Neuron (in vitro differentiated cells): ENCODE measurements at regions not wholly inside any gene's neighbourhood (a gene's known extent, or its start where the extent isn't known, plus 50 kb on each side); places are given as distances from the start of the nearest gene placed in this dataset.

Experiments used
- H2AFZ ChIP-seq: one replicate; pipeline ENCODE4 v1.6.1; 2013; ENCODE audit warnings: low read depth, mild to moderate bottlenecking, inconsistent platforms, low read length, moderate library complexity
- H3K27me3 ChIP-seq: one replicate; pipeline ENCODE4 v1.6.1; 2013; ENCODE audit warnings: low read length; ENCODE audit not compliant: insufficient read depth
- H3K36me3 ChIP-seq: one replicate; pipeline ENCODE4 v1.6.1; 2013; ENCODE audit warnings: low read length; ENCODE audit not compliant: insufficient read depth
- H3K4me1 ChIP-seq: one replicate; pipeline ENCODE4 v1.6.1; 2013; ENCODE audit warnings: low read length; ENCODE audit not compliant: insufficient read depth
- H3K4me3 ChIP-seq: 2 replicates; pipeline ENCODE4 v1.5.1; 2013; ENCODE audit warnings: mild to moderate bottlenecking, low read length, moderate library complexity
- H3K9me3 ChIP-seq: one replicate; pipeline ENCODE4 v1.6.1; 2013; ENCODE audit warnings: low read length

DNA sequence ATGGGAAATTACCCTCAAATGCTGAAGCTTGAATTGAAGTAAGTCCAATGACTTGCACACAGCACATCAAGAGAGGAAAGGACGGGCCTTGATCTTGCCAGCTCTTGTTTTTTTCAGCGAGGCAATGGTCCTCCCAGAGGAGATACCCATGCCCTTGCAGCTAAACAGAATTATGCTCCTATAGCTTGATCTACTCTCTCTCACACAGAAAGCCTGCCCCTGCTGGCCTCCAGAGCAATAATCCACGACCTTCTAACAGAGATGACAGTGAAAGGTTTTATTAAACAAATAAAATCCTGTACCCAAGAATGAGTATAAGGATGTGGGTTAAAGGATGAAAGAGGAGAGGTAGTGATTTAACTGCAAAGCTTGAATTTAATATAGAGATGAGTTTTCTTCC, 268.0 kb downstream of the ADRA2A start:
- no peaks in the 10 kb centered on the region for H3K36me3 ChIP-seq
- no peaks in the 10 kb centered on the region for H3K27me3 ChIP-seq
- H2AFZ ChIP-seq: no peak overlapping the region
- H3K9me3 ChIP-seq: no peaks in the 10 kb centered on the region
- H3K4me3 ChIP-seq: no peak overlapping the region
- H3K4me1 ChIP-seq: no peaks in the 10 kb centered on the region

DNA sequence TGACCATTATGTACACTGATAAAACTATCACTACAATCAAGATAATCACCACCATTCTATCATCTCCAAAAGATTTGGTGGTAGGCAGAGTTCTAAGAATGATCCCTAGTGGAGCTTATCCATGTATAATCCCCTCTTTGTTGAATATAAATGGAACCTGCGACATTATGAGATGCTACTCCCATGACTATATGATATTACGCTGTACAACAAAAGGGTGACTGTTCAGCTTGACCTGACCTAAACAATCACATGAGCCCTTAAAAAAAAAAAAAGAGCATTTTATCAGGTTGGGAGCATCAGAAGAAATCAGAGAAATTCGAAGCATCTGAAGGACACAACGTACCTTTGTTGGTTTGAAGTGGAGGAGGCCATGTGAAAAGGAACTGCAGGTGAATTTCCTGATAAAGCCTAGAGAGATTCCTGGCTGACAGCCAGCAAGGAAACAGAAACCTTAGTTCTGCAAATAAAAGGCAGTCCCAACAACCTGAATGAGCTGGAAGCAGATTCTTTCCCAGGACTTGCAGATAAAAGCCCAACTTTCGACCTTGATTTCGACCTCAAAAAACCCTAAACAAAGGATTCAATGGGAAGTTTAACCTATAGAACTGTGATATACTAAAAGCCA, 270.7 kb downstream of the ADRA2A start:
- Histone ChIP-seq H3K4me3 (no peak overlapping the region), H3K4me1 (no peaks in the 10 kb centered on the region), H2AFZ (no peak overlapping the region), H3K36me3 (no peaks in the 10 kb centered on the region), H3K27me3 (no peaks in the 10 kb centered on the region), H3K9me3 (no peaks in the 10 kb centered on the region)

DNA sequence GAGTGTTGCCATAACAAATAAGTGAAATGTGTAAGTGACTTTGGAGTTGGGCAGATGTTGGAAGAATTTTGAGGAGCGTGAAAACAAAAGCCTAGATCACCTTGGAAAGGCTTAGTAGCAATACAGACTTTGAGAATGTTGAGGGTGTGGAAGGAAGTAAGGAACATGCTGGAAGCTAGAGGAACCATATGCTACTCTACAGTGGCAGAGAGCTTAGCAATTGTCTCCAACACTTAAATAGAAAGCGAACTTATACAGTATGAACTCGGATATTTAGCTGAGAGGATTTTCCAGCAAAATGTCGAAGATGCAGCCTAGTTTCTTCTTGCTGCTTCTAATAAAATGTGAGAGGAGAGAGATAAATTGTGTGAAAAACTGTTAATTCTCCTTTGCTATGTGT, 271.2 kb downstream of the ADRA2A start:
- no peaks in the 10 kb centered on the region for H3K4me1 ChIP-seq
- H3K4me3 ChIP-seq: no peak overlapping the region
- H3K9me3 ChIP-seq: no peaks in the 10 kb centered on the region
- H2AFZ ChIP-seq: no peak overlapping the region
- H3K27me3 ChIP-seq: no peaks in the 10 kb centered on the region
- no peaks in the 10 kb centered on the region for H3K36me3 ChIP-seq

DNA sequence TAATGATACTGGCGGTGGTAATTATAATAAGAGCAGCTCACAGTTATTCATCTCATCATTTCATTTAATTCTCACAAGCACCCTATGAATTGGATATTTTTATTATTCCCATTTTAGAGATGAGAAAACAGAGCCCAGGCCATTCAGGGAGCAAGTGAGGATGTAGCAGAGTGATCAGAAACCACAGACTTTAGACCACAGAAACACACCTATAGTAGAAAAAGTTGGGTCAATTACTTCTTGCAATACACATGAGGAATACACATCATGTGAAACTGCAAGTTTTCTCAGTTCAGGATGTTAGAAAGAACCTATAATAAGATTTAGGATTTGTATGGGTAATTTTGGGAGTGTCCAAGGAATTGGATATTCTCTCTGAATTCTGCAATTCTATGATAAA, 278.0 kb downstream of the ADRA2A start:
- no peak overlapping the region for H2AFZ ChIP-seq
- H3K27me3 ChIP-seq: no peaks in the 10 kb centered on the region
- no peaks in the 10 kb centered on the region for H3K9me3 ChIP-seq
- no peaks in the 10 kb centered on the region for H3K36me3 ChIP-seq
- H3K4me3 ChIP-seq: no peak overlapping the region
- no peaks in the 10 kb centered on the region for H3K4me1 ChIP-seq

DNA sequence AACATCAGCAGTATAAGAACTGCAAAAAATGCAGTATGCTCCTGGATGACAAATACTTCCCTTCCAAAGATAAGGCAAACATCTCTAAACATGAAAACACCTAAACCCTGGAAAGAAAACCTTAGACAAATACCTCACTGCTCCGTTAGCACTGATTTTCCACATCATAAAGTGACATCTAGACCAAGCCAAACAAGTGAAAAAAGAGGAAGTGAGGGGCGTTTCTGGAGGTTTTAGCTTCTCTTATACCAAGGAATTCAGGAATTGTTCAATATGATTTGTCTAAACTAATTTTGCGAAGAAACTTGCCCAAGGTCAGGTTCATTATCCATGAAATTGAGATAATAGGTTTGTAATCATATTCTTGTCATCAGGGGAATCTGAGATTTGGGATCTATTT, 279.7 kb downstream of the ADRA2A start:
- Histone ChIP-seq H3K4me1 (no peaks in the 10 kb centered on the region), H2AFZ (no peak overlapping the region), H3K27me3 (no peaks in the 10 kb centered on the region), H3K36me3 (no peaks in the 10 kb centered on the region), H3K9me3 (no peaks in the 10 kb centered on the region), H3K4me3 (no peak overlapping the region)

DNA sequence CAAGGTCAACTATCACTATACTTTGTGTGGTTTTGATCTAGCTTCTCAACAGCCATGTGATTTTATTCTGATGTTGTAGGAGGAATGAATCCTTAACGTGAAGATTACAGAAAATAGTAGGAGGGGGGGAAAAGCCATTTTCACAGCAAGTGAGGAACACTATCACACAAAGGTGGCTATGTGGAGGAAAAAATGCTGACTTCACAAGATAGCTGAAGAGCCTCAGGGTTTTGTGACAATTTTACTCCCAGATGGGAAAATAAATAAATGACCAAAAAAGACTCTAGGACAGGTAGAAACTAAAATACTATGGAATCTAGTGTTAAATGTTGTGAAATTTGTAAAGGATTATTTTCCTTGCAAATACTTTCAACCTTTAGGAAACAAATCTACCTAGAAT, 281.0 kb downstream of the ADRA2A start:
- no peaks in the 10 kb centered on the region for H3K4me1 ChIP-seq
- no peaks in the 10 kb centered on the region for H3K9me3 ChIP-seq
- no peaks in the 10 kb centered on the region for H3K36me3 ChIP-seq
- H3K27me3 ChIP-seq: no peaks in the 10 kb centered on the region
- no peak overlapping the region for H2AFZ ChIP-seq
- no peak overlapping the region for H3K4me3 ChIP-seq

DNA sequence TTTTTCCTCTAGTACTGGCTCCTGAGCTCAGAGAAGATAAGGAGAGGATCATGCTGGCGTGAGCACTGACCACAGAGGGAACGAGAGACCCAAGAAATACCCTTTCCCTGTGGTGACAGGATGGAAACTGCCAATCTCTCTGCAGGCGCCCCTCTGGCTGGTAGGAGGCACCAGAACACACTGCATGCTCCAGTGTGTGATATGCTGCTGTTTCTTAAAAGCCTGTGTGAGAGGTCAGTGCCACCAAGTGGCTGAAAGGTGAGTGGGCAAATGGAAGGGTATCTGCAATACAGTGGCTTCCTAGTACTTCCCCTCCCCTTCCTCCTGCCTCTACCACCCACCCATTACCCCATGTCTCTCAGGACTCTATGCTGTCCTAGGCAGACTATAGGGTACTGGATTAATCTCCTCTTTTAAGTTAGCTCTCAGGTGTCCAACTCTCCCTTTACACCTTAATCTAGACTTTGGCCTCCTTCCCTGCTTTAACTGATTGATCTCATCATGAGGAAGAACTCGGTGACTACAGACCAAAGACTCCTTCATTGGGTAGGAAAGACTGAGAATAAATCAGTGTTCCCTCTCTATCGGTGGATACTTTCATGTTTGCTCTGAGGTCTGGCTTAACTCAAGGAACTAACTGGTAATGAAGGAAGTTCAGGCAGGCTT, 283.6 kb downstream of the ADRA2A start:
- Histone ChIP-seq H3K4me3 (no peak overlapping the region), H2AFZ (no peak overlapping the region), H3K4me1 (no peaks in the 10 kb centered on the region), H3K36me3 (no peaks in the 10 kb centered on the region), H3K27me3 (no peaks in the 10 kb centered on the region), H3K9me3 (no peaks in the 10 kb centered on the region)

DNA sequence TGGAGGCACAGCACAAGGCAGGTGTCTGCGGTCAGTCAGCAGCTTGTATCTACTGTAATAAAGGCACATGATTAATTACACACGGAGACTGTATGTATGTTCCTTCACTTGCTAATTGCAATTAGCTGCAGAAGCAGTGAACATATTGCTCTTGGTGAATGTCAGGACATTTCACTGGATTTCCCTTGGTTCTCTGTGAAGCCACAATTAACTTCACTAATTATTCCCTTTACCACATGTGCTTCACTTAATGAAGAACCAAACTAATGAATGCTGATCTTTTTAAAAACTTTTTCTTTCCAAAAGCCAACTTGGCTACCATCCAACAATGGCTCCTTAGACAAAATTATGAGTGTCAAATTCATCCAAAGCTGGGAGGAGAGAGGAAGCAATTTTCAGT, 290.7 kb downstream of the ADRA2A start:
- H2AFZ ChIP-seq: no peak overlapping the region
- H3K9me3 ChIP-seq: no peaks in the 10 kb centered on the region
- no peaks in the 10 kb centered on the region for H3K36me3 ChIP-seq
- no peak overlapping the region for H3K4me3 ChIP-seq
- no peaks in the 10 kb centered on the region for H3K4me1 ChIP-seq
- H3K27me3 ChIP-seq: no peaks in the 10 kb centered on the region

DNA sequence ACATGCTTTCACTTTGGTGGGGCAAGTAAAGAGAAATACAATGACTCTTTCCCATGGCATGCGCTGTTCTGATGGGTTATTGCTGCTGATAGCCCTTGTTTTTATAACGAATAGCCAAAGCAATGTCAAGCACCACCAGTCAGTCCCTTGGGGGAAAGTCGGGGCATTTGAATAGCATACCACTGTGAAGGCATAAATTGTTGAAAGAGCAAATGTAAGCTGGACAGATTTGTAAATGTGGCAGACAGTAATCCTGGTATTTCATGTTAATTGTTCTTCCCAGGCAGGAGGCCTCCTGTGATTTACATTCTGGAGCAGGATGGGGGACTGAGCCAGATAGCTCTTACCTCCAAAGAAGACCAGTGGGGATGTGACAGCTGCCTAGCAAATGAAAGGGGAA, 293.3 kb downstream of the ADRA2A start:
- no peaks in the 10 kb centered on the region for H3K36me3 ChIP-seq
- H2AFZ ChIP-seq: no peak overlapping the region
- no peaks in the 10 kb centered on the region for H3K4me1 ChIP-seq
- H3K27me3 ChIP-seq: no peaks in the 10 kb centered on the region
- no peaks in the 10 kb centered on the region for H3K9me3 ChIP-seq
- H3K4me3 ChIP-seq: no peak overlapping the region

DNA sequence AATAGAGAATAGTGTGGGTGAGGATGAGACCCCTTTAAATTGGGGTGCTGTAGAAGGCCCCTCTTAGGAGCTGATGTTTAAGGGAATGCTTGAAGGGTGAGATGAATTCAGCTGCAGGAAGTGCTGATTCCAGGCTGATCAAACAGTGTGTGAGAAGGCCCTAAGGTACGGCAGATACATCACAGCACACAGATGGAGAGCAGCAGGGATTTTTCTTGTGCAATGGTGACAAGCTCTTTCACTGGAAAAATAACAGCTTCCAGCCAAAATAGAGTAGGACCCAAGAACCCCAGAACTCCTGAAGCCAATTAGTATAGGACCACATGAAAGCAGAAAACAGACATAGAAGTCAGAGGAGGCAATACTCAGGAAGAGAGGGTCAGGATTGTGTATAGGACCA, 296.9 kb downstream of the ADRA2A start:
- Histone ChIP-seq H3K36me3 (no peaks in the 10 kb centered on the region), H3K27me3 (no peaks in the 10 kb centered on the region), H3K4me3 (no peak overlapping the region), H3K9me3 (no peaks in the 10 kb centered on the region), H2AFZ (no peak overlapping the region), H3K4me1 (no peaks in the 10 kb centered on the region)

DNA sequence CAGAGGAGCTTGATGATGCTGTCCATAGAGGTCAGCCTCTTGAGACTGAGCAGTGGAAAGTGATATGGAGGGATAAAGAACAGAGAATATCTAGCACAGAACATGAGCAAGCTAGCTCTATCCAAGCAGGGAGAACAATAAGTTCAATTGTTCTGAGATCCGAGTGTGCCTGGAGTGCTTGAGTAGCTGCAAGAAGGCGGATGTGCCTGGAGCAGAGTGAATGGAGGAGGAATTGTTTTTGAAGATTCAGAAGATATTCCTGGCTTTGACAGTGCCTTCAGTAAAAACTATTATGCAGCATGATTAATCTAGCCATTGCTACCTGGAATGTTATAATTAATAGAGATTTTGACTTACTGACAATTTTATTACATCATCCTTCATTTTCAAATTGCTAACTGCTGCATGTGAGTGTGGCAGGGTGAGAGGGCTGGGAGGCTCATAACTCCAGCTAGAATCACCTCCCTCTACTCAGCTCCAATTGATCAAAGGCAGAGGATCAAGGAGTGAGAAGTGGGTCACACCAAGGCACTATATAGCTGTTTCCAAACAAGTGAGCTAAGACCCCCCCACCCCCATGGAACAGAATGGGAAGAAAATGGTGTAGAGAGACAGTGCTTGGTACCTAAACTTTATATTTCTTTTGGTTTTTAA, 302.8 kb downstream of the ADRA2A start:
- Histone ChIP-seq H3K4me3 (no peak overlapping the region), H3K27me3 (no peaks in the 10 kb centered on the region), H3K9me3 (no peaks in the 10 kb centered on the region), H2AFZ (no peak overlapping the region), H3K4me1 (no peaks in the 10 kb centered on the region), H3K36me3 (no peaks in the 10 kb centered on the region)

DNA sequence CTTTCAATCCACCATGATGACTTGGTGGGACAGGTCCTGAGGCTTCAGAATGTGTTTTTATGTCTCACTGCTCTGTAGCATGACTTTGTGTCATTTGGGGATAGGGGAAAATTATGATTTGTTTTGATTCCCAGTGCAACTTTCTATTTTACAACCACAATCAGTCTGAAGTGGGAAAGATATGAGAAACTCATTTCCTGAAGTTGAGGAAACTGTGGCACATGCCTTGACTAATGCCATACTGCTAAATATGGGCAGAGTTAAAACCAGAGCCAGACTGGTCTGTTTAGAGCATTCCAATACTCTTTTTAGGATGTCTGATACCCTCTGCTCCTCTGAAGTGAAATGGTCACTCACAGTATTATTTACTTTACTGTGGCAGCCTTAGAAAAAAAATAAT, 307.7 kb downstream of the ADRA2A start:
- no peaks in the 10 kb centered on the region for H3K36me3 ChIP-seq
- H2AFZ ChIP-seq: no peak overlapping the region
- no peaks in the 10 kb centered on the region for H3K9me3 ChIP-seq
- no peaks in the 10 kb centered on the region for H3K27me3 ChIP-seq
- no peaks in the 10 kb centered on the region for H3K4me1 ChIP-seq
- no peak overlapping the region for H3K4me3 ChIP-seq

DNA sequence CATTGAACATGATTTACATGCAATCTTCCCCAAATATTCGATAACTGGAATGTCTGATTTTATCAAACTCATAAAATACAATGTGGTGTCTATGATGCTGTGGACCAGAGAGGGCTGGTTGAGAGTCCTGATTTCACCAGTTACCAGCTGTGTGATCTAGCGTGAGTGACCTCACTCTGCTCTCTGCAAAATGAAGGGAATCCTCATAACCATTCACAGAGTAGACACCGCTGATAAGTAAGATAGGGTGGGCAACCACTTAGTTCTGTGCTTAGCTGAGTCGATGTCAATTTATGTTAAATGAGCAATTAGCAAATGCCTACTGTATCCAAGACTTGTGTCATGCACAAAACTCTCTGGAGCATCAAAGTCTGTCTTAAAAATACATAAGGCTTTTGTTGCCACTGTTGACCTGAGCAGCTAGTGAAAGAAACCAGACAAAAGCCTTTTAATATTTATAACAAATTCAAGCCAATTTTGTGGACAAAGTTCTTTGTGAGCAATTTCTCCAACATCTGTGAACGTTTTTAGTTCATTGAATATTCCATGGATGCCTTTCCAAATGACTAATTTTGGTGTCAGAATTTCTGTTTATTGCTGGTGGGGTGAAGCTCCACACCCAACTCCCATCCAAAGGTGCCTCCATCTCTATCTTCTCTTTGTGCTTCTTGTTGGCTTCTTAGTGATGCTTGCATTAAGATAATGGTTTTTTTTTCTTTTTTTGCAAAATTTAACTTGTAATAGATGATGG, 314.2 kb downstream of the ADRA2A start:
- H3K4me1 ChIP-seq: no peaks in the 10 kb centered on the region
- H3K4me3 ChIP-seq: no peak overlapping the region

More for the DNA sequence above, 314.2 kb downstream of the ADRA2A start:
- Histone ChIP-seq H2AFZ (no peak overlapping the region), H3K27me3 (no peaks in the 10 kb centered on the region), H3K36me3 (no peaks in the 10 kb centered on the region), H3K9me3 (no peaks in the 10 kb centered on the region)
